ENCODE measurements at regions not wholly inside any gene's neighbourhood (a gene's known extent, or its start where the extent isn't known, plus 50 kb on each side); places are given as distances from the start of the nearest gene placed in this dataset.

GRCh38 chr5:17802256-17802655 lies 168.0 kb downstream of the TAF11L14 start:
- Histone ChIP-seq H3K4ac (ENCODE audit: low read depth, low read length) (no peak overlapping the region), H3K56ac (ENCODE audit: extremely low read depth, insufficient read depth, low read length) (no peak overlapping the region), H2AFZ (replicated peaks; ENCODE audit: low read length, poor library complexity) (no peak overlapping the region), H3K27ac (ENCODE audit: insufficient read depth, low read length) (no peak overlapping the region), H3K9ac (ENCODE audit: low read depth, low read length) (no peak overlapping the region), H4K20me1 (ENCODE audit: insufficient read depth, low read length) (no peaks in the 10 kb centered on the region), H3K27me3 (ENCODE audit: control insufficient read depth, insufficient read depth, low read length) (no peaks in the 10 kb centered on the region), H3K14ac (replicated peaks; ENCODE audit: low read depth, low read length) (no peak overlapping the region), H2BK15ac (ENCODE audit: low read depth, low read length) (no peak overlapping the region), H3K36me3 (ENCODE audit: control insufficient read depth, insufficient read depth, low read length) (no peaks in the 10 kb centered on the region), H3K4me3 (ENCODE audit: insufficient read depth, low read depth, low read length) (no peak overlapping the region), H3K79me1 (ENCODE audit: low read depth in 1 of 2, low read length in 2 of 2) (no peaks in the 10 kb centered on the region), H4K91ac (ENCODE audit: insufficient read depth, low read depth, low read length) (no peak overlapping the region), H4K8ac (ENCODE audit: low read depth in 2 of 2, low read length in 2 of 2) (no peak overlapping the region), H2BK5ac (ENCODE audit: low read depth, low read length, poor library complexity, severe bottlenecking) (no peak overlapping the region), H3K9me1 (ENCODE audit: insufficient read depth, low read length) (no peaks in the 10 kb centered on the region), H3K4me2 (ENCODE audit: low read depth, low read length) (no peak overlapping the region), H3K4me1 (ENCODE audit: control insufficient read depth, insufficient read depth, low read length) (no peaks in the 10 kb centered on the region), H3K18ac (ENCODE audit: low read depth, low read length) (no peak overlapping the region), H2BK20ac (ENCODE audit: low read depth, low read length) (no peak overlapping the region), H3K9me3 (ENCODE audit: control insufficient read depth, insufficient read depth, low read length) (no peaks in the 10 kb centered on the region), H4K5ac (ENCODE audit: low read depth, low read length) (no peak overlapping the region), H2BK120ac (ENCODE audit: low read depth, low read length) (no peak overlapping the region), H3K23ac (ENCODE audit: low read depth, low read length) (no peak overlapping the region), H2AK9ac (replicated peaks; ENCODE audit: low read depth, low read length, poor library complexity) (no peak overlapping the region), H2AK5ac (ENCODE audit: low read depth, low read length) (no peak overlapping the region)
- WGBS, 2 experiments (ENCODE audit: extremely low coverage in 2 of 2, insufficient read length in 1 of 2), result no CpG with 5 or more reads among the region's 3 CpGs
- ChIA-PET POLR2A (ENCODE audit: unreplicated experiment) (no interaction called here), CTCF (no interaction called here)
- TF ChIP-seq RCOR1 (IDR thresholded peaks at IDR 0.05; ENCODE audit: insufficient replicate concordance, low read length) (no peak), BHLHE40 (IDR thresholded peaks at IDR 0.05; ENCODE audit: low read depth, low read length) (no peak), RFX5 (IDR thresholded peaks at IDR 0.05; ENCODE audit: low read depth, low read length) (no peak), NFE2L2 (IDR thresholded peaks at IDR 0.05; ENCODE audit: low read depth, low read length) (no peak), RAD21 (IDR thresholded peaks at IDR 0.05; ENCODE audit: low read length) (no peak), SMC3 (IDR thresholded peaks at IDR 0.05; ENCODE audit: low read depth, low read length) (no peak), CEBPB (IDR thresholded peaks at IDR 0.05; ENCODE audit: low read depth, low read length) (no peak), CHD1 (IDR thresholded peaks at IDR 0.05; ENCODE audit: low read depth, low read length) (no peak), FOS (IDR thresholded peaks at IDR 0.05; ENCODE audit: low read depth, low read length) (no peak)
- TF ChIP-seq, protein P1, sequence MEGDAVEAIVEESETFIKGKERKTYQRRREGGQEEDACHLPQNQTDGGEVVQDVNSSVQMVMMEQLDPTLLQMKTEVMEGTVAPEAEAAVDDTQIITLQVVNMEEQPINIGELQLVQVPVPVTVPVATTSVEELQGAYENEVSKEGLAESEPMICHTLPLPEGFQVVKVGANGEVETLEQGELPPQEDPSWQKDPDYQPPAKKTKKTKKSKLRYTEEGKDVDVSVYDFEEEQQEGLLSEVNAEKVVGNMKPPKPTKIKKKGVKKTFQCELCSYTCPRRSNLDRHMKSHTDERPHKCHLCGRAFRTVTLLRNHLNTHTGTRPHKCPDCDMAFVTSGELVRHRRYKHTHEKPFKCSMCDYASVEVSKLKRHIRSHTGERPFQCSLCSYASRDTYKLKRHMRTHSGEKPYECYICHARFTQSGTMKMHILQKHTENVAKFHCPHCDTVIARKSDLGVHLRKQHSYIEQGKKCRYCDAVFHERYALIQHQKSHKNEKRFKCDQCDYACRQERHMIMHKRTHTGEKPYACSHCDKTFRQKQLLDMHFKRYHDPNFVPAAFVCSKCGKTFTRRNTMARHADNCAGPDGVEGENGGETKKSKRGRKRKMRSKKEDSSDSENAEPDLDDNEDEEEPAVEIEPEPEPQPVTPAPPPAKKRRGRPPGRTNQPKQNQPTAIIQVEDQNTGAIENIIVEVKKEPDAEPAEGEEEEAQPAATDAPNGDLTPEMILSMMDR (conservative IDR thresholded peaks at IDR 0.05; ENCODE audit: low read depth, low read length), result no peak
- intact Hi-C loops (cut with micrococcal nuclease), result loop anchor here (10.0 kb wide), 1 partner anchor 587 kb away; the partner anchor contains the start of gene BASP1
- dilution Hi-C loops (cut with HindIII; ENCODE audit: low sequenced_read_pairs, unreplicated experiment), result no loop called here
- ATAC-seq (ENCODE audit: low read depth), result no peak
- no peak for DNase-seq
- no TSS peak for BruUV-seq (replicated peaks)
- in situ Hi-C loops (cut with MboI; ENCODE audit: low sequenced_read_pairs), result no loop called here

Data from IMR-90 (cell line).